ENCODE measurements at regions not wholly inside any gene's neighbourhood (a gene's known extent, or its start where the extent isn't known, plus 50 kb on each side); places are given as distances from the start of the nearest gene placed in this dataset.

DNA sequence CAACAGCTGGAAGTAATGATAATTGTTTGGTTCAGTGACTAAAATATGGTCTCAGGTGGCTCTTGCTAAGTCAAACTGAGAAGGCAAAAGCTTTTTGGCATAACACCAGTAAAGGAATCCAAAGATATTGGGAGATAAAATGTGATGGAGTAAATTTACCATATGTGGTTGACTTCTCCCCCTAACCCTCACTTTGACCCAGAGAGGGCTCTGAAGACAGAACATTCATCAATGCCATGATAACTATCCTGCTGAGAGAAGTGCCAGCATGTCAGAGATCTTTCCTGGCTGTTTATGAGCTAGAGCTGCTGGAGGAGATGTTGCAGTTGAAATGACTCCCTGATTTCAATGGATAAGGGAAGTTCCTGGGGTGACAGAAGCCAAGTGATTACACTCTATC, 213.4 kb downstream of the SPCS3 start:
- Histone ChIP-seq H3K79me1 (ENCODE audit: insufficient read depth, low read depth, low read length, poor library complexity, severe bottlenecking) (no peaks in the 10 kb centered on the region), H3K27ac (ENCODE audit: insufficient read length, low read depth, low read length) (no peak overlapping the region), H3K9me3 (ENCODE audit: control insufficient read depth, low read depth, low read length) (no peaks in the 10 kb centered on the region), H4K5ac (ENCODE audit: insufficient read length, low read depth, low read length) (no peak overlapping the region), H3K18ac (ENCODE audit: insufficient read length, low read depth, low read length) (no peak overlapping the region), H3K4me2 (ENCODE audit: insufficient read depth, insufficient read length, low read length) (no peak overlapping the region), H3K9ac (ENCODE audit: extremely low read depth, insufficient read length, low read length) (no peak overlapping the region), H4K8ac (replicated peaks; ENCODE audit: insufficient read length, low read depth, low read length) (no peak overlapping the region), H4K91ac (ENCODE audit: insufficient read length, low read depth, low read length) (no peak overlapping the region), H3K27me3 (ENCODE audit: insufficient read depth, low read length) (no peaks in the 10 kb centered on the region), H3K23me2 (ENCODE audit: insufficient read length, low read depth, low read length, poor library complexity, severe bottlenecking) (no peaks in the 10 kb centered on the region), H2BK5ac (ENCODE audit: insufficient read length, low read length) (no peak overlapping the region), H3K23ac (ENCODE audit: insufficient read length, low read depth, low read length) (no peak overlapping the region), H3K56ac (ENCODE audit: insufficient read length, low read depth, low read length) (no peak overlapping the region), H2BK12ac (ENCODE audit: insufficient read length, low read depth, low read length) (no peak overlapping the region), H2BK20ac (ENCODE audit: low read depth, low read length, poor library complexity, severe bottlenecking) (no peak overlapping the region), H3K4me1 (ENCODE audit: insufficient read depth, low read length) (no peaks in the 10 kb centered on the region), H2AK5ac (ENCODE audit: insufficient read length, low read length) (no peak overlapping the region), H2AFZ (ENCODE audit: low read length) (no peak overlapping the region), H3K4ac (ENCODE audit: low read depth, low read length) (no peak overlapping the region), H3T11ph (ENCODE audit: low read length) (no peak overlapping the region), H2BK120ac (ENCODE audit: low read depth, low read length, poor library complexity, severe bottlenecking) (no peak overlapping the region), H4K20me1 (ENCODE audit: control insufficient read depth, insufficient read depth, insufficient read length) (no peaks in the 10 kb centered on the region), H2BK15ac (ENCODE audit: low read depth, low read length) (no peak overlapping the region), H3K79me2 (ENCODE audit: insufficient read depth, low read length) (no peaks in the 10 kb centered on the region), H3K14ac (ENCODE audit: insufficient read depth, low read length) (no peak overlapping the region)
- Mint-ChIP-seq H3K27ac (no peak overlapping the region), H3K9me3 (no peaks in the 10 kb centered on the region), H3K36me3 (ENCODE audit: insufficient read depth in 1 of 3, low read depth in 3 of 3) (no peaks in the 10 kb centered on the region), H3K27me3 (ENCODE audit: low read depth) (no peaks in the 10 kb centered on the region), H3K4me1 (no peaks in the 10 kb centered on the region), H3K4me3 (no peak overlapping the region)
- TF ChIP-seq, protein P1, sequence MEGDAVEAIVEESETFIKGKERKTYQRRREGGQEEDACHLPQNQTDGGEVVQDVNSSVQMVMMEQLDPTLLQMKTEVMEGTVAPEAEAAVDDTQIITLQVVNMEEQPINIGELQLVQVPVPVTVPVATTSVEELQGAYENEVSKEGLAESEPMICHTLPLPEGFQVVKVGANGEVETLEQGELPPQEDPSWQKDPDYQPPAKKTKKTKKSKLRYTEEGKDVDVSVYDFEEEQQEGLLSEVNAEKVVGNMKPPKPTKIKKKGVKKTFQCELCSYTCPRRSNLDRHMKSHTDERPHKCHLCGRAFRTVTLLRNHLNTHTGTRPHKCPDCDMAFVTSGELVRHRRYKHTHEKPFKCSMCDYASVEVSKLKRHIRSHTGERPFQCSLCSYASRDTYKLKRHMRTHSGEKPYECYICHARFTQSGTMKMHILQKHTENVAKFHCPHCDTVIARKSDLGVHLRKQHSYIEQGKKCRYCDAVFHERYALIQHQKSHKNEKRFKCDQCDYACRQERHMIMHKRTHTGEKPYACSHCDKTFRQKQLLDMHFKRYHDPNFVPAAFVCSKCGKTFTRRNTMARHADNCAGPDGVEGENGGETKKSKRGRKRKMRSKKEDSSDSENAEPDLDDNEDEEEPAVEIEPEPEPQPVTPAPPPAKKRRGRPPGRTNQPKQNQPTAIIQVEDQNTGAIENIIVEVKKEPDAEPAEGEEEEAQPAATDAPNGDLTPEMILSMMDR (conservative IDR thresholded peaks at IDR 0.05): no peak
- DNase-seq: no peak
